ENCODE measurements at regions not wholly inside any gene's neighbourhood (a gene's known extent, or its start where the extent isn't known, plus 50 kb on each side); places are given as distances from the start of the nearest gene placed in this dataset.

GRCh38 chr12:25644979-25645378 is 91.9 kb upstream of the LMNTD1 start:
- no peak for TF ChIP-seq EZH2phosphoT487 (IDR thresholded peaks at IDR 0.05; ENCODE audit: borderline replicate concordance)
- TF ChIP-seq CTCF (conservative IDR thresholded peaks at IDR 0.05; ENCODE audit: low read length) = no peak

Measured in Loucy (cell line).